Hepatocyte (in vitro differentiated cells): ENCODE measurements at regions not wholly inside any gene's neighbourhood (a gene's known extent, or its start where the extent isn't known, plus 50 kb on each side); places are given as distances from the start of the nearest gene placed in this dataset.

Source experiments
- EZH2 ChIP-seq: fragments of 200-600 bp; sonication (generic); IDR thresholded peaks from 2 replicates; pipeline ENCODE4 v1.6.1; 2016; ENCODE audit warnings: antibody characterized with exemption, mild to moderate bottlenecking, borderline replicate concordance
- EZH2phosphoT487 ChIP-seq: fragments of 200-600 bp; sonication (generic); IDR thresholded peaks from one replicate; pipeline ENCODE4 v1.6.1; 2018; ENCODE audit warnings: antibody characterized with exemption, mild to moderate bottlenecking, low read depth, moderate library complexity; ENCODE audit not compliant: unreplicated experiment, severe bottlenecking
- TF ChIP-seq, protein P1 (sequence below): fragments of 200-600 bp; sonication (generic); IDR thresholded peaks from 2 replicates; pipeline ENCODE4 v1.5.1; 2016; ENCODE audit warnings: antibody characterized with exemption, mild to moderate bottlenecking; ENCODE audit not compliant: poor library complexity

DNA sequence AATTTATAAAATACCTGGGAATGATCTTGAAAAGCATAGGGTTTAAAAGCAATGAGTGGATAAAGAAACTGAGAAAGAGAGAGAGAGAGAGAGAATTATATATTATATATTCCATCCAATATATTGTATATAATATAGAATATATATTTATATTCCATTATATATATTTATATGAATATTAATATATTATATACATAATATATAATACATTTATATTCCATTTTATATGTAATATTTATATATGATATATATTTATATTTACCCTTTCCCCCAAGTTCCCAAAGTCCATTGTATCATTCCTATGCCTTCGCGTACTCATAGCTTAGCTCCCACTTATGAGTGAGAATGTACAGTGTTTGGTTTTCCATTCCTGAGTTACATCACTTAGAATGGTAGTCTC, 69.9 kb upstream of the SLC35F3 start:
- TF ChIP-seq, protein P1, sequence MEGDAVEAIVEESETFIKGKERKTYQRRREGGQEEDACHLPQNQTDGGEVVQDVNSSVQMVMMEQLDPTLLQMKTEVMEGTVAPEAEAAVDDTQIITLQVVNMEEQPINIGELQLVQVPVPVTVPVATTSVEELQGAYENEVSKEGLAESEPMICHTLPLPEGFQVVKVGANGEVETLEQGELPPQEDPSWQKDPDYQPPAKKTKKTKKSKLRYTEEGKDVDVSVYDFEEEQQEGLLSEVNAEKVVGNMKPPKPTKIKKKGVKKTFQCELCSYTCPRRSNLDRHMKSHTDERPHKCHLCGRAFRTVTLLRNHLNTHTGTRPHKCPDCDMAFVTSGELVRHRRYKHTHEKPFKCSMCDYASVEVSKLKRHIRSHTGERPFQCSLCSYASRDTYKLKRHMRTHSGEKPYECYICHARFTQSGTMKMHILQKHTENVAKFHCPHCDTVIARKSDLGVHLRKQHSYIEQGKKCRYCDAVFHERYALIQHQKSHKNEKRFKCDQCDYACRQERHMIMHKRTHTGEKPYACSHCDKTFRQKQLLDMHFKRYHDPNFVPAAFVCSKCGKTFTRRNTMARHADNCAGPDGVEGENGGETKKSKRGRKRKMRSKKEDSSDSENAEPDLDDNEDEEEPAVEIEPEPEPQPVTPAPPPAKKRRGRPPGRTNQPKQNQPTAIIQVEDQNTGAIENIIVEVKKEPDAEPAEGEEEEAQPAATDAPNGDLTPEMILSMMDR = no peak
- no peak for TF ChIP-seq EZH2
- TF ChIP-seq EZH2phosphoT487 = no peak
